ENCODE measurements at regions not wholly inside any gene's neighbourhood (a gene's known extent, or its start where the extent isn't known, plus 50 kb on each side); places are given as distances from the start of the nearest gene placed in this dataset.

DNA sequence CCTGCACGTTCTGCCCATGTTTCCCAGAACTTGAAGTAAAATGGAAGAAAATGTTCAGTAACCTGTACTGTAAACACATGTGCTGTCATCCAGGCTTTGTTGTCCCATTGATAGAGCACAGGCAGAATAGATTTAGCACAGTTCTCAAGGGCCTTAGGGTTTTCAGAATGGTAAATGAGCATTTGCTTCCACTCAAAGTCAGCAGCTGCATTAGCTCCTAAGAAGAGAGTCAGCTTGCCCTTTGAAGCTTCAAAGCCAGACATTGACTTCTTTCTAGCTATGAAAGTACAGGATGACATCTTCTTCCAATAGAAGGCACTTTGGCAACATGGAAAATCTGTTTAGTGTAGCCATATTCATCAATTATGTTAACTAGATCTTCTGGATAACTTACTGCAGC, 76.2 kb upstream of the TMEM108 start:
- ChIA-PET POLR2A (no interaction called here), CTCF (no interaction called here)
- Histone ChIP-seq H3K4me3 (ENCODE audit: low read depth in 2 of 2, low read length in 1 of 2) (no peak overlapping the region), H2AFZ (ENCODE audit: low read depth) (no peak overlapping the region), H3K79me2 (ENCODE audit: insufficient read depth) (no peaks in the 10 kb centered on the region), H3K9ac (no peak overlapping the region), H3K36me3 (replicated peaks in 1 of 2; ENCODE audit: control insufficient read depth in 1 of 2, insufficient read depth in 2 of 2, low read length in 1 of 2) (no peaks in the 10 kb centered on the region), H4K20me1 (ENCODE audit: insufficient read depth) (no peaks in the 10 kb centered on the region), H3K27ac (ENCODE audit: low read depth in 2 of 2, low read length in 1 of 2) (no peak overlapping the region), H3K4me1 (ENCODE audit: control insufficient read depth in 1 of 2, insufficient read depth in 2 of 2, low read depth in 1 of 2, low read length in 1 of 2) (no peaks in the 10 kb centered on the region; a peak in 1 of 4 replicates), H3K9me3 (no peaks in the 10 kb centered on the region), H3K27me3 (ENCODE audit: insufficient read depth) (no peaks in the 10 kb centered on the region), H3K9me2 (no peaks in the 10 kb centered on the region), H3K4me2 (no peak overlapping the region), H3F3A (replicated peaks; ENCODE audit: insufficient read depth) (no peaks in the 10 kb centered on the region)
- DNase-seq: no peak
- WGBS (ENCODE audit: low lambda C conversion rate): 77% methylated on average over 1 of the region's 1 CpG
- TF ChIP-seq YY1 (IDR thresholded peaks at IDR 0.05; ENCODE audit: low read depth): no peak
- no peak for TF ChIP-seq ELF1 (IDR thresholded peaks at IDR 0.05)
- TF ChIP-seq NRF1 (IDR thresholded peaks at IDR 0.05; ENCODE audit: low read depth, low read length): no peak
- no peak for TF ChIP-seq RAD21 (IDR thresholded peaks at IDR 0.05; ENCODE audit: low read length)
- TF ChIP-seq, protein P1, sequence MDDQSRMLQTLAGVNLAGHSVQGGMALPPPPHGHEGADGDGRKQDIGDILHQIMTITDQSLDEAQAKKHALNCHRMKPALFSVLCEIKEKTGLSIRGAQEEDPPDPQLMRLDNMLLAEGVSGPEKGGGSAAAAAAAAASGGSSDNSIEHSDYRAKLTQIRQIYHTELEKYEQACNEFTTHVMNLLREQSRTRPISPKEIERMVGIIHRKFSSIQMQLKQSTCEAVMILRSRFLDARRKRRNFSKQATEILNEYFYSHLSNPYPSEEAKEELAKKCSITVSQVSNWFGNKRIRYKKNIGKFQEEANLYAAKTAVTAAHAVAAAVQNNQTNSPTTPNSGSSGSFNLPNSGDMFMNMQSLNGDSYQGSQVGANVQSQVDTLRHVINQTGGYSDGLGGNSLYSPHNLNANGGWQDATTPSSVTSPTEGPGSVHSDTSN (IDR thresholded peaks at IDR 0.05): no peak
- no peak for TF ChIP-seq MEF2A (IDR thresholded peaks at IDR 0.05; ENCODE audit: borderline replicate concordance, low read depth)
- TF ChIP-seq, protein P2, sequence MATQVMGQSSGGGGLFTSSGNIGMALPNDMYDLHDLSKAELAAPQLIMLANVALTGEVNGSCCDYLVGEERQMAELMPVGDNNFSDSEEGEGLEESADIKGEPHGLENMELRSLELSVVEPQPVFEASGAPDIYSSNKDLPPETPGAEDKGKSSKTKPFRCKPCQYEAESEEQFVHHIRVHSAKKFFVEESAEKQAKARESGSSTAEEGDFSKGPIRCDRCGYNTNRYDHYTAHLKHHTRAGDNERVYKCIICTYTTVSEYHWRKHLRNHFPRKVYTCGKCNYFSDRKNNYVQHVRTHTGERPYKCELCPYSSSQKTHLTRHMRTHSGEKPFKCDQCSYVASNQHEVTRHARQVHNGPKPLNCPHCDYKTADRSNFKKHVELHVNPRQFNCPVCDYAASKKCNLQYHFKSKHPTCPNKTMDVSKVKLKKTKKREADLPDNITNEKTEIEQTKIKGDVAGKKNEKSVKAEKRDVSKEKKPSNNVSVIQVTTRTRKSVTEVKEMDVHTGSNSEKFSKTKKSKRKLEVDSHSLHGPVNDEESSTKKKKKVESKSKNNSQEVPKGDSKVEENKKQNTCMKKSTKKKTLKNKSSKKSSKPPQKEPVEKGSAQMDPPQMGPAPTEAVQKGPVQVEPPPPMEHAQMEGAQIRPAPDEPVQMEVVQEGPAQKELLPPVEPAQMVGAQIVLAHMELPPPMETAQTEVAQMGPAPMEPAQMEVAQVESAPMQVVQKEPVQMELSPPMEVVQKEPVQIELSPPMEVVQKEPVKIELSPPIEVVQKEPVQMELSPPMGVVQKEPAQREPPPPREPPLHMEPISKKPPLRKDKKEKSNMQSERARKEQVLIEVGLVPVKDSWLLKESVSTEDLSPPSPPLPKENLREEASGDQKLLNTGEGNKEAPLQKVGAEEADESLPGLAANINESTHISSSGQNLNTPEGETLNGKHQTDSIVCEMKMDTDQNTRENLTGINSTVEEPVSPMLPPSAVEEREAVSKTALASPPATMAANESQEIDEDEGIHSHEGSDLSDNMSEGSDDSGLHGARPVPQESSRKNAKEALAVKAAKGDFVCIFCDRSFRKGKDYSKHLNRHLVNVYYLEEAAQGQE (IDR thresholded peaks at IDR 0.05; ENCODE audit: low read depth, low read length): no peak
- TF ChIP-seq FOXJ3 (CRISPR knock-in tag; IDR thresholded peaks at IDR 0.05): no peak
- no peak for TF ChIP-seq USF2 (IDR thresholded peaks at IDR 0.05; ENCODE audit: borderline replicate concordance, low read depth, low read length)
- no peak for TF ChIP-seq FOXM1 (IDR thresholded peaks at IDR 0.05; ENCODE audit: low read depth)
- TF ChIP-seq, protein P3, sequence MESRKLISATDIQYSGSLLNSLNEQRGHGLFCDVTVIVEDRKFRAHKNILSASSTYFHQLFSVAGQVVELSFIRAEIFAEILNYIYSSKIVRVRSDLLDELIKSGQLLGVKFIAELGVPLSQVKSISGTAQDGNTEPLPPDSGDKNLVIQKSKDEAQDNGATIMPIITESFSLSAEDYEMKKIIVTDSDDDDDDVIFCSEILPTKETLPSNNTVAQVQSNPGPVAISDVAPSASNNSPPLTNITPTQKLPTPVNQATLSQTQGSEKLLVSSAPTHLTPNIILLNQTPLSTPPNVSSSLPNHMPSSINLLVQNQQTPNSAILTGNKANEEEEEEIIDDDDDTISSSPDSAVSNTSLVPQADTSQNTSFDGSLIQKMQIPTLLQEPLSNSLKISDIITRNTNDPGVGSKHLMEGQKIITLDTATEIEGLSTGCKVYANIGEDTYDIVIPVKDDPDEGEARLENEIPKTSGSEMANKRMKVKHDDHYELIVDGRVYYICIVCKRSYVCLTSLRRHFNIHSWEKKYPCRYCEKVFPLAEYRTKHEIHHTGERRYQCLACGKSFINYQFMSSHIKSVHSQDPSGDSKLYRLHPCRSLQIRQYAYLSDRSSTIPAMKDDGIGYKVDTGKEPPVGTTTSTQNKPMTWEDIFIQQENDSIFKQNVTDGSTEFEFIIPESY (IDR thresholded peaks at IDR 0.05; ENCODE audit: borderline replicate concordance, low read depth): no peak
- TF ChIP-seq TCF12 (IDR thresholded peaks at IDR 0.05): no peak
- TF ChIP-seq FOSL2 (IDR thresholded peaks at IDR 0.05; ENCODE audit: borderline replicate concordance, low read depth): no peak
- TF ChIP-seq GATA2 (CRISPR knock-in tag; IDR thresholded peaks at IDR 0.05): no peak
- TF ChIP-seq RXRA (IDR thresholded peaks at IDR 0.05; ENCODE audit: borderline replicate concordance, low read depth): no peak
